DOHH2 (cell line): ENCODE measurements at regions not wholly inside any gene's neighbourhood (a gene's known extent, or its start where the extent isn't known, plus 50 kb on each side); places are given as distances from the start of the nearest gene placed in this dataset.

Source experiments
- EZH2phosphoT487 ChIP-seq: fragments of 200-600 bp; sonication (generic); IDR thresholded peaks from 2 replicates; pipeline ENCODE4 v1.6.1; 2017; ENCODE audit warnings: borderline replicate concordance, mild to moderate bottlenecking, antibody characterized with exemption, low read length, moderate library complexity, mixed read lengths
- TF ChIP-seq, protein P1 (sequence below): fragments of 200-600 bp; sonication (generic); IDR thresholded peaks from one replicate; pipeline ENCODE4 v1.5.1; 2014; ENCODE audit warnings: antibody characterized with exemption, mild to moderate bottlenecking, low read depth, low read length; ENCODE audit not compliant: poor library complexity, severe bottlenecking

DNA sequence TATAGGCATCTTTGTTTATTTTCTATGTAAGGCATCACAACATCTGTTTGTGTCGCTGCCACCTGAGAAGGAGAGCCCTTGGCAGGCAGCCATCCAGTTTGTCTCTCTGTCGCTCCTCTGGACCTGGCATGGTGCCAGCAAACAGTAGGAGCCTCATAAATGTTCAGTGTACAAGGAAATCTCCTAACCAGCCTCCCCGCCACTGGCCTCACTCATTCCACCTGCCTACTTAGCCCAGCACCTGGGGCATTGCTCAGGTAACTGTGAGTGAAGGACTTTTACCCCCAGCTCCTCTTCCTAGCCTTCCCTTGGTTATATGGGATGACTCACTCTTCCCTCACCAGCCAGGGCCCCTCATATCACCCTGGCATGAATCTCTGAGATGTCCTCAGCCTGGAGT is 61.7 kb upstream of the NPTX2 start:
- TF ChIP-seq, protein P1, sequence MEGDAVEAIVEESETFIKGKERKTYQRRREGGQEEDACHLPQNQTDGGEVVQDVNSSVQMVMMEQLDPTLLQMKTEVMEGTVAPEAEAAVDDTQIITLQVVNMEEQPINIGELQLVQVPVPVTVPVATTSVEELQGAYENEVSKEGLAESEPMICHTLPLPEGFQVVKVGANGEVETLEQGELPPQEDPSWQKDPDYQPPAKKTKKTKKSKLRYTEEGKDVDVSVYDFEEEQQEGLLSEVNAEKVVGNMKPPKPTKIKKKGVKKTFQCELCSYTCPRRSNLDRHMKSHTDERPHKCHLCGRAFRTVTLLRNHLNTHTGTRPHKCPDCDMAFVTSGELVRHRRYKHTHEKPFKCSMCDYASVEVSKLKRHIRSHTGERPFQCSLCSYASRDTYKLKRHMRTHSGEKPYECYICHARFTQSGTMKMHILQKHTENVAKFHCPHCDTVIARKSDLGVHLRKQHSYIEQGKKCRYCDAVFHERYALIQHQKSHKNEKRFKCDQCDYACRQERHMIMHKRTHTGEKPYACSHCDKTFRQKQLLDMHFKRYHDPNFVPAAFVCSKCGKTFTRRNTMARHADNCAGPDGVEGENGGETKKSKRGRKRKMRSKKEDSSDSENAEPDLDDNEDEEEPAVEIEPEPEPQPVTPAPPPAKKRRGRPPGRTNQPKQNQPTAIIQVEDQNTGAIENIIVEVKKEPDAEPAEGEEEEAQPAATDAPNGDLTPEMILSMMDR = no peak
- no peak for TF ChIP-seq EZH2phosphoT487
